A673 (cell line): ENCODE measurements at regions not wholly inside any gene's neighbourhood (a gene's known extent, or its start where the extent isn't known, plus 50 kb on each side); places are given as distances from the start of the nearest gene placed in this dataset.

Experiments used
- EZH2 ChIP-seq: fragments of 200-600 bp; sonication (generic); IDR thresholded peaks from 2 replicates; pipeline ENCODE4 v1.6.1; 2017; ENCODE audit warnings: borderline replicate concordance, low read depth, mild to moderate bottlenecking, mixed read lengths, antibody characterized with exemption, low read length; ENCODE audit not compliant: poor library complexity, severe bottlenecking
- TF ChIP-seq, protein P1 (sequence below): fragments of 300-800, 200-600 bp; sonication (generic); conservative IDR thresholded peaks from 2 replicates; pipeline ENCODE4 v1.5.1; 2017; ENCODE audit warnings: low read depth, mild to moderate bottlenecking, antibody characterized with exemption, low read length, moderate library complexity, mixed read lengths

DNA sequence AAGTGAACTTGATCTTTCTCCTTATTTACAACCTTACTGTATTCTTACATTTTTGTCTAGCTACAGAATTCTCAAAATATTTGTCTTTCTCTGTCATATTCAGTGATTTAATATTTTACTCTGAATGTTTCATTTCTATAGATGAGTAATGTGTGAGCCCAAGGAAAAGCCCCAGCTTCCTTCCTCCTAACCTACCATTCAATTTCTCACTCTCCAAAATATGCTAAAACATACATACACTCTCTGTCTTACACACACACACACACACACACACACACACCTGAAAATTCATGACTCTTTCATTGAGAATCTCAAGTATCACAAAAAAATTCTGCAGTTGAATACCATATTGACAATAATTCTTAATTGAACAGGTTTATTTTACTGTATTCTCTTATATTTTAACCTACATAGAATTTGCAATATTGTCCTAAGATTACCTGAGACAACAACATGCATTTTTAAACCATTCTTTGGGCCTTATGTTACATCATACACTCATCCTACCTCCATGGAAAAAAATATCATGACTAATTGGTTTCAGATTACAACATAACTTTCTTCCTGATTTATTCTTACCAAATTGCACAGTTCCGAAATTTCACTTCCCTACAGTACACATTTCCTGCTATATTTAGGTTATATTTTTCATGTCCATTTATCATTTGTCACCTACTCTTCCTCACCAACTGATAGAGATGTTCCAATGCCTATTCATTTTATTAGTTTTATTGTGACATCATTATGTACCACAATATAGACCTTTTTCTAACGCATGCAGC, 1965.6 kb upstream of the PCDH20 start:
- TF ChIP-seq, protein P1, sequence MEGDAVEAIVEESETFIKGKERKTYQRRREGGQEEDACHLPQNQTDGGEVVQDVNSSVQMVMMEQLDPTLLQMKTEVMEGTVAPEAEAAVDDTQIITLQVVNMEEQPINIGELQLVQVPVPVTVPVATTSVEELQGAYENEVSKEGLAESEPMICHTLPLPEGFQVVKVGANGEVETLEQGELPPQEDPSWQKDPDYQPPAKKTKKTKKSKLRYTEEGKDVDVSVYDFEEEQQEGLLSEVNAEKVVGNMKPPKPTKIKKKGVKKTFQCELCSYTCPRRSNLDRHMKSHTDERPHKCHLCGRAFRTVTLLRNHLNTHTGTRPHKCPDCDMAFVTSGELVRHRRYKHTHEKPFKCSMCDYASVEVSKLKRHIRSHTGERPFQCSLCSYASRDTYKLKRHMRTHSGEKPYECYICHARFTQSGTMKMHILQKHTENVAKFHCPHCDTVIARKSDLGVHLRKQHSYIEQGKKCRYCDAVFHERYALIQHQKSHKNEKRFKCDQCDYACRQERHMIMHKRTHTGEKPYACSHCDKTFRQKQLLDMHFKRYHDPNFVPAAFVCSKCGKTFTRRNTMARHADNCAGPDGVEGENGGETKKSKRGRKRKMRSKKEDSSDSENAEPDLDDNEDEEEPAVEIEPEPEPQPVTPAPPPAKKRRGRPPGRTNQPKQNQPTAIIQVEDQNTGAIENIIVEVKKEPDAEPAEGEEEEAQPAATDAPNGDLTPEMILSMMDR, result no peak
- TF ChIP-seq EZH2, result no peak
